ENCODE measurements at regions not wholly inside any gene's neighbourhood (a gene's known extent, or its start where the extent isn't known, plus 50 kb on each side); places are given as distances from the start of the nearest gene placed in this dataset.
"Not testable (repeated sequence)": the region's sequence is repeated elsewhere in the genome, so short reads cannot be mapped to it uniquely, and the experiment has no call there.

GRCh38 chr1:199877526-199878384 lies 149.8 kb upstream of the NR5A2 start:
- DNase-seq, result no peak

GRCh38 chr1:199878823-199879222 lies 148.7 kb upstream of the NR5A2 start:
- DNase-seq, result no peak

- no peak for DNase-seq
Measured at GRCh38 chr1:199898654-199899053, 128.9 kb upstream of the NR5A2 start.

GRCh38 chr1:199901341-199901740 lies 126.2 kb upstream of the NR5A2 start:
- no peak for DNase-seq

- no peak for DNase-seq
Measured at GRCh38 chr1:199907361-199907760, 120.1 kb upstream of the NR5A2 start.

- DNase-seq, result no peak
Measured at GRCh38 chr1:199909137-199909536, 118.4 kb upstream of the NR5A2 start.

- no peak for DNase-seq
Measured at GRCh38 chr1:199913318-199913717, 114.2 kb upstream of the NR5A2 start.

GRCh38 chr1:199914546-199914945 lies 113.0 kb upstream of the NR5A2 start:
- DNase-seq, result no peak

- DNase-seq, result no peak
Measured at GRCh38 chr1:199918196-199918769, 109.2 kb upstream of the NR5A2 start.

GRCh38 chr1:199920635-199921034 lies 106.9 kb upstream of the NR5A2 start:
- DNase-seq, result no peak

GRCh38 chr1:199929556-199929955 lies 98.0 kb upstream of the NR5A2 start:
- no peak for DNase-seq

GRCh38 chr1:199930067-199930466 lies 97.4 kb upstream of the NR5A2 start:
- DNase-seq, result not testable (repeated sequence)

GRCh38 chr1:199931666-199932377 lies 95.7 kb upstream of the NR5A2 start:
- DNase-seq, result no peak

GRCh38 chr1:199932462-199932861 lies 95.0 kb upstream of the NR5A2 start:
- no peak for DNase-seq

- DNase-seq, result no peak
Measured at GRCh38 chr1:199936441-199936840, 91.1 kb upstream of the NR5A2 start.

GRCh38 chr1:199937161-199937560 lies 90.3 kb upstream of the NR5A2 start:
- no peak for DNase-seq

GRCh38 chr1:199937661-199938060 lies 89.8 kb upstream of the NR5A2 start:
- DNase-seq, result no peak

GRCh38 chr1:199944986-199945385 lies 82.5 kb upstream of the NR5A2 start:
- no peak for DNase-seq

- DNase-seq, result no peak
Measured at GRCh38 chr1:199945591-199945990, 81.9 kb upstream of the NR5A2 start.

GRCh38 chr1:199946305-199947155 lies 81.0 kb upstream of the NR5A2 start:
- DNase-seq, result no peak

- DNase-seq, result no peak
Measured at GRCh38 chr1:199948587-199949280, 78.8 kb upstream of the NR5A2 start.

- DNase-seq, result not testable (repeated sequence)
Measured at GRCh38 chr1:199951005-199951404, 76.5 kb upstream of the NR5A2 start.

Data from stimulated activated CD4-positive, alpha-beta T cell treated with anti-CD3 and anti-CD28 coated beads, Interleukin-1b, Interleukin-23, amount 100 ng/mL, for 48 hours (primary cell).